ENCODE measurements at regions not wholly inside any gene's neighbourhood (a gene's known extent, or its start where the extent isn't known, plus 50 kb on each side); places are given as distances from the start of the nearest gene placed in this dataset.

DNA sequence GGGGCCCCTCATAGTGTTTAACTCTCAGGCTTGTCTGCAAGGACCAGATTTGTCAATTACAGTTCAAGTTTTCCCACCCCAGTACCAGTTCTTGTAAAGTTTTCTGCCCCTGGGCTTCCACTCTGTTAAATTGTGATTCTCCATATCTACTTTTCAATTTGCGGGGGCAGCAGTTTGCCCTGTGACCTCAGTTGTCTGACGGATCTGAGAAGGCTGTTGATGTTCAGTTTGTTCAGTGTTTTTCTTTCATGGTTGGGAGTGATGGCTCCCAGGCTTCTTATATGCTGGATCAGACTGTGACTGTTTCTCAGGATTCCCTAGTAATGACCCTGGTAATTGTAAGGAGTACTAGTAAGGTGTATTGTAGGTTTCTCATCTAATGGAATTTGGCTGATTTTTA, 101.0 kb upstream of the GGTLC1 start:
- in situ Hi-C loops (cut with MboI; ENCODE audit: low pct_unique_long_range_greater_than_20kb, low sequenced_read_pairs, unreplicated experiment): no loop called here
- no peak for TF ChIP-seq CTCF (IDR thresholded peaks at IDR 0.05; ENCODE audit: extremely low read depth, insufficient read depth, missing control alignments)
- no peak for DNase-seq (ENCODE audit: low spot score)

- no peak for TF ChIP-seq CTCF (IDR thresholded peaks at IDR 0.05; ENCODE audit: extremely low read depth, insufficient read depth, missing control alignments)
- in situ Hi-C loops (cut with MboI; ENCODE audit: low pct_unique_long_range_greater_than_20kb, low sequenced_read_pairs, unreplicated experiment): no loop called here
- DNase-seq (ENCODE audit: low spot score): no peak
Observed at GRCh38 chr20:24086121-24086520, 97.5 kb upstream of the GGTLC1 start.

DNA sequence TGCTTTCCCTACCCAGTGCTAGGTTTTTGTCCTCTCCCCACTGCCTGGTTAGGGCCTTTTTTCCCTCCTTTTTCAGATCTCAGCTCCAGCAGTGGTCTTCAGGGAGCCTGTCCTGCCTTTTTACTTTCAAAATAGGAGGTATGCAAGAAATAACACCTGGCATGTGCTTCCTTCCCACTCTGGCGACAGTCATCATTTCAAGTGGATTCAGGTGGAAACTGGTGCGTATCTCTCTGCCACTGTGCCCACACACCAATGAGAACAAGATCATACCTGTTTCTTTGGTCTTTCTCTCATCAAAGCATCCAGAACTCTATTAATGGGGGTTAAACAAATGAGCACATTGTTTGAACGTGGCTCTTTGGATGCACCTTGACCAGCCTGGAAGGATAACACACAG, 95.7 kb upstream of the GGTLC1 start:
- no peak for DNase-seq (ENCODE audit: low spot score)
- in situ Hi-C loops (cut with MboI; ENCODE audit: low pct_unique_long_range_greater_than_20kb, low sequenced_read_pairs, unreplicated experiment): no loop called here
- TF ChIP-seq CTCF (IDR thresholded peaks at IDR 0.05; ENCODE audit: extremely low read depth, insufficient read depth, missing control alignments): no peak

GRCh38 chr20:24081077-24081476, 92.5 kb upstream of the GGTLC1 start:
- no peak for TF ChIP-seq CTCF (IDR thresholded peaks at IDR 0.05; ENCODE audit: extremely low read depth, insufficient read depth, missing control alignments)
- no peak for DNase-seq (ENCODE audit: low spot score)
- in situ Hi-C loops (cut with MboI; ENCODE audit: low pct_unique_long_range_greater_than_20kb, low sequenced_read_pairs, unreplicated experiment): no loop called here

GRCh38 chr20:24079661-24080412, 91.3 kb upstream of the GGTLC1 start:
- no peak for TF ChIP-seq CTCF (IDR thresholded peaks at IDR 0.05; ENCODE audit: extremely low read depth, insufficient read depth, missing control alignments)
- in situ Hi-C loops (cut with MboI; ENCODE audit: low pct_unique_long_range_greater_than_20kb, low sequenced_read_pairs, unreplicated experiment): no loop called here

DNA sequence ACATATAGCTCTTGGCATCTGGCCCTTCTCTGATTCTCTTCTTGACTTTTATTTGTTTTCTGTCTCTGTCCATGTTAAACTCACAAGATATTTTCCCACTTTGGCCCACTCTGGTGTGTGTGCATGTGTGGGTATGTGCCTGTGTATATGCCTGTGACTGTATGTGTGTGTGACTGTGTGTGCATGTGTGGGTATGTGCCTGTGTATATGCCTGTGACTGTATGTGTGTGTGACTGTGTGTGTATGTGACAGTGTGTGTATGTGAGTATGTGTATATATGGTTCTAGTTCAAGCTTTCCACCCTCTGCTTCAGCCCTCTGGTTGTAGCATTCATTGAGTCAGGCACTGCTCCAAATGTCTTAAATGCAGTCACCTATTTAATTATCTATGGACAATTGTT, 88.6 kb upstream of the GGTLC1 start:
- TF ChIP-seq CTCF (IDR thresholded peaks at IDR 0.05; ENCODE audit: extremely low read depth, insufficient read depth, missing control alignments): no peak
- in situ Hi-C loops (cut with MboI; ENCODE audit: low pct_unique_long_range_greater_than_20kb, low sequenced_read_pairs, unreplicated experiment): no loop called here
- DNase-seq (ENCODE audit: low spot score): no peak

More at GRCh38 chr20:24079661-24080412, 91.3 kb upstream of the GGTLC1 start:
- DNase-seq (ENCODE audit: low spot score): no peak

Data from GM13977 (cell line).